Neuron (in vitro differentiated cells): ENCODE measurements at regions not wholly inside any gene's neighbourhood (a gene's known extent, or its start where the extent isn't known, plus 50 kb on each side); places are given as distances from the start of the nearest gene placed in this dataset.

Experiments used
- H2AFZ ChIP-seq: one replicate; pipeline ENCODE4 v1.6.1; 2013; ENCODE audit warnings: low read depth, mild to moderate bottlenecking, inconsistent platforms, low read length, moderate library complexity
- H3K27me3 ChIP-seq: one replicate; pipeline ENCODE4 v1.6.1; 2013; ENCODE audit warnings: low read length; ENCODE audit not compliant: insufficient read depth
- H3K36me3 ChIP-seq: one replicate; pipeline ENCODE4 v1.6.1; 2013; ENCODE audit warnings: low read length; ENCODE audit not compliant: insufficient read depth
- H3K4me1 ChIP-seq: one replicate; pipeline ENCODE4 v1.6.1; 2013; ENCODE audit warnings: low read length; ENCODE audit not compliant: insufficient read depth
- H3K4me3 ChIP-seq: 2 replicates; pipeline ENCODE4 v1.5.1; 2013; ENCODE audit warnings: mild to moderate bottlenecking, low read length, moderate library complexity
- H3K9me3 ChIP-seq: one replicate; pipeline ENCODE4 v1.6.1; 2013; ENCODE audit warnings: low read length

- no peaks in the 10 kb centered on the region for H3K9me3 ChIP-seq
- H2AFZ ChIP-seq: no peak overlapping the region
- peaks cover 5% of the 10 kb centered on the region for H3K27me3 ChIP-seq
- H3K4me1 ChIP-seq: no peaks in the 10 kb centered on the region
- H3K36me3 ChIP-seq: no peaks in the 10 kb centered on the region
- H3K4me3 ChIP-seq: no peak overlapping the region
Observed at GRCh38 chr11:134524201-134524600, 112.2 kb upstream of the B3GAT1 start.

DNA sequence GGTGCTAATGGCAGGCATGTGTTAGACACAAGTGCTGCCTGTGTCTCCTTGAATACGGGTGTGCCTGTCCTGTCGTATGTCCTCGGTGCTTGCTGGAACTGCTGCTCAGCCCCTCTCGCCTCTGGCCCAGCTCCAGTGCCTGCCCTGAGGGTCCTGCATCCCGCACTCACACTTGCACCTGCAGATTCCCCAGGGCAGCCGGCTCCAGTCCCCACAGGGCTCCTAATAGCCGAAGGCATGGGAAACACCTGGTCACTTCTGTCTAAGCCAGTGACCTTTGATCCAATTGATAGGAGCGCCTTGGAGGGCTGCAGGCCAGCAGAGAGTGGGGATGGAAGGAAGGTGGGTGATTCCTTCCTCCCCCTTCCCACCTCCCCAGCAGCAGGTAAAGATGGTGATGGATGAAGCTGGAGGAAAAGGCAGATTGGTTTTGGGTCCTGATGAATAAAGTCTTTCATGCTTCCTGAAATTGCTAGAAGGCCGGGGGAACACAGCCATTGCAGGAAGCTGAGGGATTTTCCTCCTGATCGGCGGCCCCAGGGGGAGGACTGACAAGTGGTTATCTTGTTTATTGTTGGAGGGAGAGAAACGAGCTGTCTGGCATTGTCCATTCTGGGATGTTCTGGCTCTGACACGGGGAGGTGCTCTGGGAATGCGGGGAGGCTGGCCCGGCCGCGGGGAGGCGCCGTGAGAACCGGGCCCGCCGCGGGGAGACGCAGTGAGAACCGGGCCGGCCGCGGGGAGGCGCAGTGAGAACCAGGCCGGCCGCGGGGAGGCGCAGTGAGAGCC is 110.9 kb upstream of the B3GAT1 start:
- Histone ChIP-seq H3K27me3 (peaks cover 5% of the 10 kb centered on the region), H3K4me3 (no peak overlapping the region), H2AFZ (no peak overlapping the region), H3K36me3 (no peaks in the 10 kb centered on the region), H3K4me1 (no peaks in the 10 kb centered on the region), H3K9me3 (no peaks in the 10 kb centered on the region)

GRCh38 chr11:134521452-134522289 is 109.6 kb upstream of the B3GAT1 start:
- H3K36me3 ChIP-seq: no peaks in the 10 kb centered on the region
- H3K4me1 ChIP-seq: peaks cover 3% of the 10 kb centered on the region
- H3K4me3 ChIP-seq: no peak overlapping the region
- no peak overlapping the region for H2AFZ ChIP-seq
- H3K27me3 ChIP-seq: peaks cover 8% of the 10 kb centered on the region
- no peaks in the 10 kb centered on the region for H3K9me3 ChIP-seq

DNA sequence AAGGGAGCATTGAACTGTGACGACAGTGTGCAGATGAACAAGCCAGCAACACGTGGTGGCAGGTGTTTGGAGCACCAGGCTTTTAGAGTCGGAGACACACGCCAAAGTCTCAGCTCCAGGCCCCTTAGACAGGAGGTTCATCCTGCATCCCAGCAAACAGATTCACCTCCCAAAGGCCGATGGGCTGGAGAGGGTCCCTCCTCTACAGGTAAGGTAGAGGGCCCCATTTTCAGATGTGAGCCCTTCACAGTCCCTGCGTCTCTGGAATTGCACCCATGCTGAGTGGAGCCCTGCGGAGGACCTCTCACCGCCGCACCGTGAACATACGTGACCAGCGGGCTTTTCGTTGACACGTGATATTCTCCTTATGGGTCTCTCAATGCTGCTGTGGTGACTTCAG is 109.0 kb upstream of the B3GAT1 start:
- Histone ChIP-seq H3K4me1 (peaks cover 7% of the 10 kb centered on the region), H2AFZ (no peak overlapping the region), H3K4me3 (no peak overlapping the region), H3K27me3 (peaks cover 8% of the 10 kb centered on the region), H3K9me3 (no peaks in the 10 kb centered on the region), H3K36me3 (no peaks in the 10 kb centered on the region)

GRCh38 chr11:134519788-134520187 is 107.7 kb upstream of the B3GAT1 start:
- Histone ChIP-seq H2AFZ (no peak overlapping the region), H3K27me3 (peaks cover 6% of the 10 kb centered on the region), H3K36me3 (no peaks in the 10 kb centered on the region), H3K4me1 (peaks cover 7% of the 10 kb centered on the region), H3K4me3 (no peak overlapping the region), H3K9me3 (no peaks in the 10 kb centered on the region)

DNA sequence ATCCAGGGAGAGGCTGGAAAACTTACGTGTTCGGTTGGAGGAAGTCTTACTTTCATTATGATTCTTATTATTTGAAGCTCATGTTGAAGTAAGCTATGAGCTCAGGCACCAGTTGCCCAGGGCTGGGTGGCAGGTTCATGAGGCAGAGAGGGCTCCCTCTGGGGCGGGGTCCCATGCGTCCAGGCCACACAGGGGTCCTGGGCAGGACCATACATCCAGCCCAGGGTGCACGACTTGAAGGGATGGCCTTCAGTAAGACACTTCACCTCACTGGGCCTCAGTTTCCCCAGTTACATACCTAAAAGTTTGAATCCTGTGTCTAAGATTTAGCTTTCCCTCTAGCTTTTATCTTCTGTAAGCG is 107.3 kb upstream of the B3GAT1 start:
- peaks cover 7% of the 10 kb centered on the region for H3K4me1 ChIP-seq

DNA sequence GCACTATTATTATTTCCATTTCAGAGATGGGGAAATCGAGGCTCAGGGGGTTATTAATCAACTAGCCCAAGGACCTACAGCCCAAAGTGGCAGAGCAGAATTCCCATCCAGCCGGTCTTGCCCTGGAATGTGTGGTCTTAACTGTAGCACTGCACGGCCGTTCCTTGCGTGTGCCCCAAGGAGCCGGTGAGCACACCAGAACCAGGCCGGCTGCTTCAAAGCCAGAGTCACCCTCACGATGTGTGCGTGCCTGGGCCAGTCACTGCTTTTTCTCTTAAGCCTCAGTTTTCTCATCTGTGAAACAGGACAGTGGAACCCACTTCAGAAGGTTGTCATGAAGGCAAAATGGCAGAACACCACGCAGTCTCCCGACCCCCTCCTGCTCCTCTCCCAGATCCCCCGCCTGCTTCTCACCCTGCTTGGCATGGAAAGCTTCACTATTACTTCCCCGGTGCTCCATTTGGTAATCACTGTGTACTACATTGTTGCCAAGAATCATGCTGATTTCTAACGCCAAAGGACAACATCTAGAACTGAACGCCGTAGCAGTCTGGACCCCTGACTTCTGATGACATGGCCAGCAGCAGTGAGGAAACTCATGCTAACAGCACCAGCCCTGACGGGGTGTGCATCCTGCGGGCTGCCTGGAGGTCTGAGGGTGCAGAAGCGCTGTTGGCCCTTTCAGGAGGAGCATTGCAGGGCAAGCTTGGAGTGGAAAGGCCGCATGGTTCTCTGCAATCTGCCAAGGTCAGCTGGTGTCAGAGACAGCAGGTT is 106.8 kb upstream of the B3GAT1 start:
- Histone ChIP-seq H3K27me3 (peaks cover 11% of the 10 kb centered on the region), H3K4me3 (no peak overlapping the region), H3K36me3 (no peaks in the 10 kb centered on the region), H3K9me3 (no peaks in the 10 kb centered on the region), H2AFZ (no peak overlapping the region), H3K4me1 (peaks cover 7% of the 10 kb centered on the region)

More for the DNA sequence above, 107.3 kb upstream of the B3GAT1 start:
- H3K4me3 ChIP-seq: no peak overlapping the region
- H3K9me3 ChIP-seq: no peaks in the 10 kb centered on the region
- H2AFZ ChIP-seq: no peak overlapping the region
- no peaks in the 10 kb centered on the region for H3K36me3 ChIP-seq
- peaks cover 10% of the 10 kb centered on the region for H3K27me3 ChIP-seq

DNA sequence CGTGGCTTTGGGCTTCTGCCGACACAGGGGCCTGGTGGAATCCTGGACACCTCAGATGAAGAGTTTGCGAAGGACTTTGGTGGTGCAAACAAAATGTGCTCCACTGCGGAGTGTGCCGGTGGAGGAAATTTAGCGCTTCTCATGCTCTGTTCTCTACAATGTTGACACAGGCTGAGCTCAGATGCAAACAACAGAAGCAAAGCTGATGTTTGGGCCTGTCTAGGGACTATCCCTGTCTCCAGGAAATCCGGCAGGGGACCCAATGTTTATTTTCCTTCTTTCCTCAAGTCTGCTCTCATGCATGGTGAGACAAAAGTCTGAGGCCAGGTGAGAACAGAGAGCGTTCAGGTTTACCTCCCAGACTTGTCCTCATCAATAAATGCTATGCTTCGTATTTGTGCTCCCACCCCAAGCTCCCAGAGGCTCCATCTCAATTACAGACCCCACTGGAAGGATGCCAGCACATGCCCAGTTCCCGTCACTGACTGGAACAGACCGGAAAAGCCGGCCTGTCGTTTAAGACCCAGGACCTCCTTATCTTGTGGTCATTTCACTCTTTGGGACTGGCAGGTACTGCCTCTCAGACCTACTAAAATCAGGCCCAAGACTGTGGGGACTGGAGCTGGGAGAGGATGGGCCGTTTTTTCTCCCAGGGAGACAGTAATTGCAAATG is 105.7 kb upstream of the B3GAT1 start:
- Histone ChIP-seq H3K27me3 (peaks cover 21% of the 10 kb centered on the region), H3K4me3 (no peak overlapping the region), H3K36me3 (no peaks in the 10 kb centered on the region), H3K9me3 (no peaks in the 10 kb centered on the region), H3K4me1 (peaks cover 7% of the 10 kb centered on the region), H2AFZ (no peak overlapping the region)

DNA sequence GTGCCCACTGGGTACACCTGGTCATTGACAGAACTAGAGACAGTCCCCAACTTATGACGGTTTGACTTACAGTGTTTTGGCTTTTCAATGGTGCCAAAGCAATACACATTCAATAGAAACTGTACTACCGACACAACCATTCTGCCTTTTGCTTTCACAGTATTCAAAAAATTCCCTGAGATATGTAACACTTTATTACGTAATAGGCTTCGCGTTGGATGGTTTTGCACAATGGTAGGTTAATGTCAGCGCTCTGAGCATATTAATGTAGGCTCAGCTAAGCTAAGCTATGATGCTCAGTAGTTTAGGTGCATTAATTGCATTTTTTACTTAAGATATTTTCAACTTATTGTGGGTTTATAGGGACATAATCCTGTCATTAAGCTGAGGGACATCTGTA is 105.1 kb upstream of the B3GAT1 start:
- H3K4me1 ChIP-seq: peaks cover 7% of the 10 kb centered on the region
- H2AFZ ChIP-seq: no peak overlapping the region
- H3K36me3 ChIP-seq: no peaks in the 10 kb centered on the region
- H3K27me3 ChIP-seq: peaks cover 21% of the 10 kb centered on the region
- no peaks in the 10 kb centered on the region for H3K9me3 ChIP-seq
- H3K4me3 ChIP-seq: no peak overlapping the region

DNA sequence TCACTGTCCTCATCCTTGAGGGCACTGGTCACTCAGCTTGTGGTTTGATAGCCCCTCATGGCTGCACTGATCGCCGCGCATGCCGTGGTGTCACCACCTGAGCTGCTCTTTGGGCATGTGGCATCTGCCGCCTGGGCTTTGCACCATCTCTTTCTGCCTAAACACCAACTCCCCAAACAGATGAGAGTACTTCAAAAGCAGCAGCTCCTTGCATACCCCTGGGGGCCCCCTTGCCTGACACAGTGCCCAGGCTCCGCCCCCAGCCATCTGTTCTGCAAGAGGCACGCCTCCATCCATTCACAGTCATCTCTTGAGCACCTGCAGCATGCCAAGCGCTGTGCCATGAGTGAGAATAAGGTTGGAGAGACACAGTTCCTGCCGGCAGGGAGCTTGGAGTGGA is 104.5 kb upstream of the B3GAT1 start:
- peaks cover 21% of the 10 kb centered on the region for H3K27me3 ChIP-seq
- no peaks in the 10 kb centered on the region for H3K9me3 ChIP-seq
- H3K36me3 ChIP-seq: no peaks in the 10 kb centered on the region
- no peak overlapping the region for H2AFZ ChIP-seq
- H3K4me1 ChIP-seq: peaks cover 7% of the 10 kb centered on the region
- no peak overlapping the region for H3K4me3 ChIP-seq

DNA sequence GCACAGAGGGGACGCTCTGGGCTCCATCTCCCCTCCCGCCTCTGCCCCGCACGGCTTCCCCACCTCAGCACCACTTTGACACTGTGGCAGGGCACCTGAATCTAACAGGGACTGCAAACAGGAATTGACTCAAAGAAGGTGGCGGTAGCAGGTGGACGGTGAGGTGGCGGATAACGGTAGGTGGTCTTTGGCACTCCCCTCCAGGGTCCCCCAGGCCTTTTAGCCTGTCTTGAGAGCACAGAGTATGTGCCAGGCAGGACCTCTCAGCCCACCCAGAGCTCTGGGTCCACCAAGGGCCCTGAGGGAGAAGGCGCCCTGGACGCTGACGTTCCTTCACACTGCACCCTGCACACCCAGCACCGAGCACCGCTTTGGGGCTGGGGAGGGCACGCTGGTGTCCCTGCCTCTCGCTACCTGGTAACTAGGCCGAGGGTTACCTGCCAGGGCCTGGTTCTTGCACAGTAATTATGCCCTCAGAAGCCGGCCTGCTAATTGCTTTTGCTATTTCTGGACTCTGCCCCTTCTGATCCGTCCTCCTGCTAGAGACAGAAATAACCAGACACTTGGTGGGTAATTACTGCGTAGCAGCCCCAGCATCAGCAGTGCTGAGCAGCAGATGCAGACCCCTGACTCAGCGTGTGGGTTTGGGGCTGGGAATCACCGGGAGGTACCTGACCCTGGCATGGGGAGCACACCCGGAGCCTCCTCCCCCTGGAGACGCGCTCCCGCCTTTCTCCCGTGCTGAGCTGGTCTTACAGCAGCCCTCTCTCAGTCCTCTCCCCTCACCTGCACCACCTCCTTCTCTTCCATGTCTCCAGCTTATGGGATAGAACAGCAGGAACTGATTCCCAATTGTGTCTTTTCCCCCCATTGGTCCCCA is 103.3 kb upstream of the B3GAT1 start:
- H3K4me3 ChIP-seq: no peak overlapping the region
- H3K27me3 ChIP-seq: peaks cover 21% of the 10 kb centered on the region
- H3K36me3 ChIP-seq: no peaks in the 10 kb centered on the region
- H3K4me1 ChIP-seq: peaks cover 7% of the 10 kb centered on the region
- no peaks in the 10 kb centered on the region for H3K9me3 ChIP-seq
- no peak overlapping the region for H2AFZ ChIP-seq

DNA sequence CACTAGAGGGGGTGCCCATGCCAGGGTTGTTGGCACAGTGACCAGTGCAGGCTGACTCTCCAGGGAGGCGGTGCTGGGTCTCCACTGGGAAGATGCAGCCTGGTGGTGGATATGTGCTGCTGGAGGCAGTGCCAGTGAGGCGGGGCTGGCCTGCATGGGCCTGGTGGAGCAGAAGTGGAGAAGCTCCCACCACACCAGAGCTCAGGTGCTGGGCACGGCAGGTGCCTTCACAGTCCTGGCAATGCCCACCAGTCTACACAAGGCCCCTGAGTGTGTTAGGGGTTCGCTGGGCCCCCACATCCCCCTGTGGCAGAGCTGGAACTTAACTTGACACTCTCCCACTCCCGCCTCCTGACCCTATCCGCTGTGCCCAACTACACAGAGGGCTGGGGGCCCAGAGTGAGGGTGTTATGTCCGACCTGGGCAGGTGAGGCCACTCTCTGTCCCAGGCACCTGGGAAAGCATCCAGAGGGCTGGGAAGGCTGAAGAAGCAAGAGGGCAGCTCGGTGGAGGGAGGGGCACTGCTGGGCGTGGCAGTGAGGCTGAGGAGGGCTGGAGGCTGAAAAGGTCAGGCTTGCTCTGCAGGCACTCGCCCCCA is 102.4 kb upstream of the B3GAT1 start:
- Histone ChIP-seq H2AFZ (no peak overlapping the region), H3K4me1 (peaks cover 7% of the 10 kb centered on the region), H3K27me3 (peaks cover 24% of the 10 kb centered on the region), H3K4me3 (no peak overlapping the region), H3K9me3 (no peaks in the 10 kb centered on the region), H3K36me3 (no peaks in the 10 kb centered on the region)
